ENCODE measurements at regions not wholly inside any gene's neighbourhood (a gene's known extent, or its start where the extent isn't known, plus 50 kb on each side); places are given as distances from the start of the nearest gene placed in this dataset.

- no peak for TF ChIP-seq POLR2A (IDR thresholded peaks at IDR 0.05)
- no peak for TF ChIP-seq CTCF (IDR thresholded peaks at IDR 0.05)
- peak in 2 of 4 donors; percentile 26 to 31 for TF ChIP-seq POLR2AphosphoS5 (IDR thresholded peaks at IDR 0.05)
Observed at GRCh38 chr2:106703161-106703560, 182.8 kb downstream of the ST6GAL2 start.
